ENCODE measurements at regions not wholly inside any gene's neighbourhood (a gene's known extent, or its start where the extent isn't known, plus 50 kb on each side); places are given as distances from the start of the nearest gene placed in this dataset.
"Not testable (repeated sequence)": the region's sequence is repeated elsewhere in the genome, so short reads cannot be mapped to it uniquely, and the experiment has no call there.

GRCh38 chrX:47776292-47777006, 60.3 kb upstream of the ZNF81 start:
- Mint-ChIP-seq H3K4me3 (no peak overlapping the region), H3K4me1 (no peaks in the 10 kb centered on the region), H3K27me3 (ENCODE audit: low read depth in 3 of 3) (peaks cover 0 to 14% (median 4%) of the 10 kb centered on the region in 3 donors), H3K27ac (no peak overlapping the region), H3K36me3 (no peaks in the 10 kb centered on the region), H3K9me3 (no peaks in the 10 kb centered on the region)
- no peak for DNase-seq

DNA sequence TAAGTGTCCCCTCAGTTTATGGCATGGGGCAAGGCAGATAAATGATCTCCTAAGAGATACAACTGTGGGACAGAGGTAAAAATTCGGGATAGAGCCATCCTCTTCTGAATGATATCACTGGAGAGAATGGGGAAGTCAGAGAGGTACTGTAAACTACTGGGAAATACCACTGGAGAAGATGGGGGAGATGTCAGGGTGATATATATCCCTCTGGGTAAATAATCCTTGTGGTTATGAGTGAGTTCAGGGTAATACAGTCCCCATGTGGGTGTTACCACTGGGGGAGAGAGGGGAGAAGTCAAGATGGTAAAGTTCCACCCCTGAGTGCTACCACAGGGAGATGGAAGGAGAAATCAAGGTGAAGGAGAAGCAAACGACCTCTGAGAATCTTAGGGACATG, 63.9 kb upstream of the ZNF81 start:
- no peak for DNase-seq
- no peak overlapping the region for H3K27ac Mint-ChIP-seq
- H3K36me3 Mint-ChIP-seq = no peaks in the 10 kb centered on the region
- peaks cover 0 to 3% (median 0%) of the 10 kb centered on the region in 6 donors for H3K9me3 Mint-ChIP-seq
- peaks cover 3 to 12% (median 4%) of the 10 kb centered on the region in 3 donors for H3K27me3 Mint-ChIP-seq (ENCODE audit: low read depth in 3 of 3)
- no peak overlapping the region for H3K4me3 Mint-ChIP-seq
- H3K4me1 Mint-ChIP-seq = no peaks in the 10 kb centered on the region

DNA sequence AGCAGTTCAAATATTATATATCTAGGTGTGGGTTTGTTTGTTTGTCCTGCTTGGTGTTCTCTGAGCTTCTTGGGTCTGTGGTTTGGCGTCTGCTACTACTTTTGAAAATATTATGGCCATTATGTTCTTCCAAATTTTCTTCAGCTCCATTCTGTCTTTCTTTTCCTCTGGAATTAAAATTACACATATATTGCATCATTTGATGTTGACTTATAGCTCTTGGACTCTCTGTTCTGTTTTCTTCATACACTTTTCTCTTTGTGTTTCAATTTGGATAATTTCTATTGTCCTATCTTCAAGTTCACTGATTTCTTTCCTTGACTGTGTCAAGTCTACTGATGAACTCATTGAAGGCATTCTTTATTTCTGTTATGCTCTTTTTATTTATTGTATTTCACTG, 65.2 kb upstream of the ZNF81 start:
- no peaks in the 10 kb centered on the region for H3K4me1 Mint-ChIP-seq
- peaks cover 0 to 3% (median 0%) of the 10 kb centered on the region in 6 donors for H3K9me3 Mint-ChIP-seq

GRCh38 chrX:47762826-47763225, 73.9 kb upstream of the ZNF81 start:
- H3K4me1 Mint-ChIP-seq; H3K27me3 Mint-ChIP-seq (ENCODE audit: low read depth in 3 of 3); H3K9me3 Mint-ChIP-seq: not testable (repeated sequence)

More for the DNA sequence above, 65.2 kb upstream of the ZNF81 start:
- Mint-ChIP-seq H3K36me3 (no peaks in the 10 kb centered on the region), H3K27me3 (ENCODE audit: low read depth in 3 of 3) (peaks cover 4 to 14% (median 5%) of the 10 kb centered on the region in 3 donors), H3K27ac (no peak overlapping the region), H3K4me3 (no peak overlapping the region)
- no peak for DNase-seq

DNA sequence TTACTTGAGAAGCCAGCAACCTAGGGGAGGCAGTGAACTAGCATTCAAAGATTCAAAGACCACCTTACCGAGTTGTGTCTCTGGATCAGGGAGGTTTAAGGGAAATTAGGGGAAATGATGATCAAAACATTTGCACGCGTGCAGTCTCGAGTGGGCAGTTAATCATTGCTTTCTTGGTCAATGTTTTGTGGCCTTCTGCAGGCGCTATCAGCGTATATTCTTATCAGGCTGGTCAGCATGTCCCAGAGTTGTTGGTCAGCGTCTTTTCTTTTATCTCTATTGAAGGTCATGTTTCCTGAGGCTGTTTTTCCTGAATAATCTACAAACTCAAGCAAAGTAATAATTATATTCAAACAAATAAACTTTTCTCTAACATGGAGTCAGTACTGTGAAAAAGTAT, 84.0 kb upstream of the ZNF81 start:
- Mint-ChIP-seq H3K4me1 (no peaks in the 10 kb centered on the region), H3K27ac (no peak overlapping the region), H3K4me3 (no peak overlapping the region), H3K36me3 (no peaks in the 10 kb centered on the region), H3K9me3 (no peaks in the 10 kb centered on the region), H3K27me3 (ENCODE audit: low read depth in 3 of 3) (peaks cover 0 to 11% (median 10%) of the 10 kb centered on the region in 3 donors)
- DNase-seq = no peak

More at GRCh38 chrX:47762826-47763225, 73.9 kb upstream of the ZNF81 start:
- DNase-seq, H3K27ac Mint-ChIP-seq, H3K36me3 Mint-ChIP-seq, H3K4me3 Mint-ChIP-seq: not testable (repeated sequence)

- DNase-seq = peak in 2 of 3 donors; percentile 6
- Mint-ChIP-seq H3K4me3 (no peak overlapping the region), H3K4me1 (no peaks in the 10 kb centered on the region), H3K27ac (no peak overlapping the region), H3K36me3 (no peaks in the 10 kb centered on the region), H3K9me3 (no peaks in the 10 kb centered on the region), H3K27me3 (ENCODE audit: low read depth in 3 of 3) (peaks cover 0 to 11% (median 4%) of the 10 kb centered on the region in 3 donors)
Observed at GRCh38 chrX:47751670-47752069, 85.0 kb upstream of the ZNF81 start.

GRCh38 chrX:47749185-47749967, 87.3 kb upstream of the ZNF81 start:
- Mint-ChIP-seq H3K36me3 (no peaks in the 10 kb centered on the region), H3K27me3 (ENCODE audit: low read depth in 3 of 3) (peaks cover 0 to 12% (median 7%) of the 10 kb centered on the region in 3 donors), H3K9me3 (no peaks in the 10 kb centered on the region), H3K4me1 (no peaks in the 10 kb centered on the region), H3K4me3 (no peak overlapping the region), H3K27ac (no peak overlapping the region)
- DNase-seq = no peak

DNA sequence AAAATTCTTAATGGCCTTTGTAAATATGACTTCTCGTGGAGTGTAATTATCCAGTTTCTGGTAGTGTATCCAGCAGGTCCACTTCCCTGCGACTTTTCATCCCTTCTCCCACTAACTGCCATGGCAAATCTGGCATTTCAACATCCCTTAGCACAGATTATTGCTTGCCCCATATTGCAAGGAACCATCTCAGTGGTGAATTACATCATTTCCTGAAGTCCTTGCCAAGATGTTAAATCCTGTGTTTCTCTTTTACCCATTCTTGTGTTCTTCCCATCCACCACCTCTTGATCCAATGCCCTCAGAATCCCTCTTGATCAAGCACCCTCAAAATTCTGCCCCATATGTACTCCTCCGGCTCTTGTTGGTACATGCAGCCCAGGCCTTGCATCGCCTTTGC, 88.1 kb upstream of the ZNF81 start:
- Mint-ChIP-seq H3K4me3 (no peak overlapping the region), H3K27me3 (ENCODE audit: low read depth in 3 of 3) (peaks cover 0 to 12% (median 7%) of the 10 kb centered on the region in 3 donors), H3K27ac (no peak overlapping the region), H3K4me1 (no peaks in the 10 kb centered on the region), H3K9me3 (no peaks in the 10 kb centered on the region), H3K36me3 (no peaks in the 10 kb centered on the region)
- no peak for DNase-seq

GRCh38 chrX:47746446-47746845, 87.5 kb upstream of the UXT start:
- Mint-ChIP-seq H3K27me3 (ENCODE audit: low read depth in 3 of 3) (peaks cover 2 to 7% (median 7%) of the 10 kb centered on the region in 3 donors), H3K27ac (no peak overlapping the region), H3K4me1 (no peaks in the 10 kb centered on the region), H3K36me3 (no peaks in the 10 kb centered on the region), H3K4me3 (no peak overlapping the region), H3K9me3 (no peaks in the 10 kb centered on the region)
- no peak for DNase-seq

DNA sequence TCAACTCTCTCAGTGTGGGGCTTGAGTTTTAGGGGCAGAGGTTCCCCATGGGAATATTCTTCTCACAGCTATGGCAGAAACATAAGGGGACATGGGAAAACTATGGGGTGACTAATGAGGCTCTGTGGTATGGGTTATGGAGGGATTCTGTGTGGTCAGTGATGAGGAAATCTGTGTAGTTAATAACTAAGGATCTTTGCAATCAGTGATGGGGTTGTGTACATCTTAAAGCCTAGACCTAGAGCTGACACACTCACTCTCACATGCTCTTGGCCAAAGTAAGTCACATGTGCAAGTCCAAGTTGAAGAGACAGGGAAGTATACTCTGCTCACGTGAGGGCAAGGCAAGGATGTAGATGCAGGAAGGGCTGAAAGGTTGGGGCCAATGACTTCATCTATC, 86.4 kb upstream of the UXT start:
- no peaks in the 10 kb centered on the region for H3K9me3 Mint-ChIP-seq
- H3K4me3 Mint-ChIP-seq = no peak overlapping the region
- no peaks in the 10 kb centered on the region for H3K4me1 Mint-ChIP-seq
- no peaks in the 10 kb centered on the region for H3K36me3 Mint-ChIP-seq
- H3K27me3 Mint-ChIP-seq (ENCODE audit: low read depth in 3 of 3) = peaks cover 2 to 7% (median 7%) of the 10 kb centered on the region in 3 donors
- no peak for DNase-seq
- H3K27ac Mint-ChIP-seq = no peak overlapping the region

GRCh38 chrX:47743504-47743903, 84.5 kb upstream of the UXT start:
- DNase-seq = no peak
- no peak overlapping the region for H3K27ac Mint-ChIP-seq
- H3K36me3 Mint-ChIP-seq = no peaks in the 10 kb centered on the region
- no peaks in the 10 kb centered on the region for H3K9me3 Mint-ChIP-seq
- H3K4me1 Mint-ChIP-seq = no peaks in the 10 kb centered on the region
- H3K4me3 Mint-ChIP-seq = no peak overlapping the region
- H3K27me3 Mint-ChIP-seq (ENCODE audit: low read depth in 3 of 3) = peaks cover 1 to 10% (median 2%) of the 10 kb centered on the region in 3 donors

GRCh38 chrX:47738870-47739269, 79.9 kb upstream of the UXT start:
- H3K4me1 Mint-ChIP-seq; H3K36me3 Mint-ChIP-seq; H3K9me3 Mint-ChIP-seq; H3K27me3 Mint-ChIP-seq (ENCODE audit: low read depth in 3 of 3); H3K4me3 Mint-ChIP-seq; H3K27ac Mint-ChIP-seq; DNase-seq: not testable (repeated sequence)

DNA sequence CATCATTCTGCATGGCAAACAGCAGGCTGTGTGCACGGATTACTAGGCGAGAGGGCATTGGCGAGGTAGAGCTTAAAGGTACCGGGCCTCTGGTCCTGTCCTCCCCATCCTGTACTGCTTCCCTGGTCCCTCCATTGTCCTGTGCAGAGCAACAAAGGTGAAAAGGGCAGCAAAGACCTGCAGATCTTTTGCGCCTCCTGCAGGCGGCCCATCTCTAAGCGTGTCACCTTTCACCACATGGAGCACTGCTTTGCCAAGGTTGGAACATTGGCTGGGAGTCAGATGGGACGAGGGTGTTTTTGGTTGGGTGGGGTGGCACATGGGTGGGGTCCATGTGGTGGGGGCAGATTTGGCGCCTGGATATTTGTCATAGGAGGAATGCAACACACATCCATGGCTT, 64.7 kb upstream of the UXT start:
- Mint-ChIP-seq H3K4me1 (no peaks in the 10 kb centered on the region), H3K27me3 (ENCODE audit: low read depth in 3 of 3) (peaks cover 2 to 20% (median 4%) of the 10 kb centered on the region in 3 donors), H3K36me3 (no peaks in the 10 kb centered on the region), H3K27ac (no peak overlapping the region), H3K9me3 (no peaks in the 10 kb centered on the region), H3K4me3 (no peak overlapping the region)
- DNase-seq = peak in 1 of 3 donors; percentile 2

DNA sequence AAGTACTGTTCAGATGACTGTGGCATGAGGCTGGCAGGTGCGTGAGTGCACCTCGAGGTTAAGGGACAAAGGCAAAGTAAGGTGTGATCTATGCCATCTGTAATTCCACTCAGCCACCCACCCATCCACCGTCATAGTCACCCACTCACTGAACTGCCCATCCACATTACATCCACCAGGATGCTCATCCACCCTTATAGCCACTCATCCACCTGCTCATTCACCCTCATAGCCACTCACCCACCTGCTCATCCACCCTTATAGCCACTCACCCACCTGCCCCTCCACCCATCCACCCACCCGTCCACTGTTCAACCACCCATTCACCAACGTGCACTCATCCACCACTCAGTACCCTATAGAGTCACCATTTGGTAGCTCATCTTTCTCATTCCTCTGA, 64.1 kb upstream of the UXT start:
- Mint-ChIP-seq H3K9me3 (no peaks in the 10 kb centered on the region), H3K4me3 (no peak overlapping the region), H3K36me3 (no peaks in the 10 kb centered on the region), H3K4me1 (no peaks in the 10 kb centered on the region), H3K27ac (no peak overlapping the region), H3K27me3 (ENCODE audit: low read depth in 3 of 3) (peaks cover 4 to 20% (median 4%) of the 10 kb centered on the region in 3 donors)
- no peak for DNase-seq
